Transverse colon (tissue), 4 donors: ENCODE measurements at regions not wholly inside any gene's neighbourhood (a gene's known extent, or its start where the extent isn't known, plus 50 kb on each side); places are given as distances from the start of the nearest gene placed in this dataset.
A peak's percentile ranks its signal among the peaks of the same experiment; 100 is the strongest.

Source experiments
- DNase-seq: peaks from one replicate; pipeline ENCODE4 v3.0.0-alpha.2; 2019
- H3K27ac ChIP-seq, 4 donors: fragments of 200-600 bp; sonication (generic); 2 replicates each; pipeline ENCODE4 v1.5.1; 2016 to 2018; ENCODE audit warnings: inconsistent platforms in 4 of 4
- H3K27me3 ChIP-seq: fragments of 200-600 bp; sonication (generic); 2 replicates; pipeline ENCODE4 v1.5.1; 2017; ENCODE audit warnings: inconsistent platforms
- H3K36me3 ChIP-seq, 4 donors: fragments of 200-600 bp; sonication (generic); 2 replicates each; pipeline ENCODE4 v1.5.1; 2017 to 2019; ENCODE audit warnings: inconsistent platforms in 4 of 4
- H3K4me1 ChIP-seq, 4 donors: fragments of 200-600 bp; sonication (generic); 2 replicates each; pipeline ENCODE4 v1.5.1; 2017 to 2020; ENCODE audit warnings: inconsistent platforms in 4 of 4
- H3K4me3 ChIP-seq, 4 donors: fragments of 200-600 bp; sonication (generic); 1 replicate in 1 of 4; 2 replicates in 3 of 4; pipeline versions ENCODE4 v1.5.1 to v1.6.1; 2017 to 2019; ENCODE audit warnings: inconsistent platforms in 4 of 4
- H3K9me3 ChIP-seq, 2 donors: fragments of 200-600 bp; sonication (generic); 2 replicates each; pipeline ENCODE4 v1.5.1; 2017 to 2019; ENCODE audit warnings: inconsistent platforms in 2 of 2
- CTCF ChIP-seq, 5 experiments: fragments of 200-600 bp in 3 of 5; fragments of 450-650 bp in 2 of 5; sonication (generic) in 3 of 5; IDR thresholded peaks; 1 replicate in 2 of 5; 2 replicates in 3 of 5; pipeline ENCODE4 v1.5.1; 2016 to 2017; ENCODE audit warnings: antibody characterized with exemption in 5 of 5, inconsistent platforms in 3 of 5, mild to moderate bottlenecking in 2 of 5, moderate library complexity in 1 of 5
- EP300 ChIP-seq: sonication (generic); formaldehyde crosslinking; IDR thresholded peaks from one replicate; pipeline ENCODE4 v1.6.1; 2017; ENCODE audit warnings: antibody characterized with exemption, low read depth
- POLR2A ChIP-seq: fragments of 450-650 bp; IDR thresholded peaks from one replicate; pipeline ENCODE4 v1.6.1; 2016; ENCODE audit warnings: antibody characterized with exemption, mild to moderate bottlenecking, moderate library complexity
- POLR2AphosphoS5 ChIP-seq, 3 donors: sonication (generic); formaldehyde crosslinking; IDR thresholded peaks; one replicate each; pipeline ENCODE4 v1.6.1; 2016; ENCODE audit warnings: antibody characterized with exemption in 3 of 3
- WGBS, 2 donors: methylation state at CpG; one replicate each; pipeline ENCODE4 v1.1.5; 2018; ENCODE audit warnings: low coverage in 1 of 2; 5-methylcytosine and 5-hydroxymethylcytosine counted together
- in situ Hi-C, 4 donors: fragments of 200-750 bp; cut with MboI; loops; one replicate each; pipeline versions ENCODE4 v1.15.0 to v1.15.1; 2017; ENCODE audit warnings: low sequenced_read_pairs in 3 of 4, low pct_ligation_motif_present in 1 of 4, low pct_unique_long_range_greater_than_20kb in 1 of 4
- intact Hi-C: fragments of 100-400 bp; cut with DNase I; formaldehyde crosslinking; loops from one replicate; pipeline ENCODE4 v1.15.1; 2023; ENCODE audit warnings: low total_unique reads

- intact Hi-C loops, result no loop called here
- peaks cover 19 to 80% (median 35%) of the 10 kb centered on the region in 4 donors for H3K4me1 ChIP-seq
- TF ChIP-seq CTCF (IDR thresholded peaks at IDR 0.05) (no peak), EP300 (no peak), POLR2AphosphoS5 (IDR thresholded peaks at IDR 0.05) (no peak), POLR2A (no peak)
- WGBS, 2 donors, result 52 to 55% methylated on average over 2 of the region's 2 CpGs
- no peak for DNase-seq
- H3K36me3 ChIP-seq, result no peaks in the 10 kb centered on the region
- H3K27ac ChIP-seq, result peak overlapping the region; percentile 74 to 85 (median 80)
- H3K4me3 ChIP-seq, result no peak overlapping the region
- in situ Hi-C loops, result loop anchor here in 2 of 4 donors (10.0 to 25.0 kb wide), 4 partner anchors 155 to 295 kb away; partner anchors contain the start of gene TBL1XR1 (in 2 of the 2)
- H3K9me3 ChIP-seq, result no peaks in the 10 kb centered on the region
- no peaks in the 10 kb centered on the region for H3K27me3 ChIP-seq
These were observed 152.8 kb upstream of the TBL1XR1 start for GRCh38 chr3:177350121-177350520.

GRCh38 chr3:177351206-177351605 lies 153.9 kb upstream of the TBL1XR1 start:
- TF ChIP-seq CTCF (IDR thresholded peaks at IDR 0.05) (no peak), POLR2AphosphoS5 (IDR thresholded peaks at IDR 0.05) (no peak), EP300 (no peak), POLR2A (no peak)
- Histone ChIP-seq H3K4me1 (peaks cover 13 to 70% (median 26%) of the 10 kb centered on the region in 4 donors), H3K36me3 (no peaks in the 10 kb centered on the region), H3K9me3 (no peaks in the 10 kb centered on the region), H3K27ac (peak overlapping the region; percentile 74 to 85 (median 80)), H3K4me3 (no peak overlapping the region), H3K27me3 (no peaks in the 10 kb centered on the region)
- intact Hi-C loops, result no loop called here
- in situ Hi-C loops, result loop anchor here in 2 of 4 donors (10.0 to 25.0 kb wide), 4 partner anchors 156 to 296 kb away; partner anchors contain the start of gene TBL1XR1 (in 2 of the 2)
- no peak for DNase-seq
- WGBS, 2 donors, result 71 to 80% methylated on average over 1 of the region's 1 CpG

GRCh38 chr3:177351757-177352158 lies 154.5 kb upstream of the TBL1XR1 start:
- intact Hi-C loops, result no loop called here
- WGBS, 2 donors, result 39 to 48% methylated on average over 3 of the region's 3 CpGs
- no peaks in the 10 kb centered on the region for H3K36me3 ChIP-seq
- peaks cover 14 to 70% (median 26%) of the 10 kb centered on the region in 4 donors for H3K4me1 ChIP-seq
- H3K9me3 ChIP-seq, result no peaks in the 10 kb centered on the region
- in situ Hi-C loops, result loop anchor here in 2 of 4 donors (10.0 to 25.0 kb wide), 4 partner anchors 157 to 297 kb away; partner anchors contain the start of gene TBL1XR1 (in 2 of the 2)
- DNase-seq, result peak; percentile 39
- peak overlapping the region; percentile 74 to 85 (median 80) for H3K27ac ChIP-seq
- no peak for TF ChIP-seq EP300
- no peak for TF ChIP-seq CTCF (IDR thresholded peaks at IDR 0.05)
- TF ChIP-seq POLR2A, result no peak
- no peak for TF ChIP-seq POLR2AphosphoS5 (IDR thresholded peaks at IDR 0.05)
- H3K27me3 ChIP-seq, result no peaks in the 10 kb centered on the region
- H3K4me3 ChIP-seq, result no peak overlapping the region

GRCh38 chr3:177352424-177352823 lies 155.1 kb upstream of the TBL1XR1 start:
- no peak for DNase-seq
- TF ChIP-seq CTCF (IDR thresholded peaks at IDR 0.05) (no peak), POLR2AphosphoS5 (IDR thresholded peaks at IDR 0.05) (no peak), POLR2A (no peak), EP300 (no peak)
- 68 to 70% methylated on average over 4 of the region's 4 CpGs for WGBS, 2 donors
- Histone ChIP-seq H3K27me3 (no peaks in the 10 kb centered on the region), H3K4me1 (peaks cover 21 to 71% (median 32%) of the 10 kb centered on the region in 4 donors), H3K36me3 (no peaks in the 10 kb centered on the region), H3K4me3 (no peak overlapping the region), H3K27ac (peak overlapping the region; percentile 74 to 85 (median 80)), H3K9me3 (no peaks in the 10 kb centered on the region)
- in situ Hi-C loops, result loop anchor here in 2 of 4 donors (10.0 to 25.0 kb wide), 4 partner anchors 158 to 298 kb away; partner anchors contain the start of gene TBL1XR1 (in 2 of the 2)
- intact Hi-C loops, result no loop called here
